HCT116 (cell line): ENCODE measurements at regions not wholly inside any gene's neighbourhood (a gene's known extent, or its start where the extent isn't known, plus 50 kb on each side); places are given as distances from the start of the nearest gene placed in this dataset.

Experiments
- ATAC-seq: fragments of 200-7000 bp; cut with Tn5 transposase; 2 replicates; pipeline ENCODE4 v1.9.1; 2020; ENCODE audit warnings: mild to moderate bottlenecking, moderate library complexity
- BruUV-seq: library from RNA; stranded (reverse); fragments of 400-500 nt; replicated peaks from 2 replicates; lab custom pipeline; 2021; lab: Mats Ljungman, UMichigan
- CTCF ChIA-PET: fragments of 300-600 bp; sonication (Branson Sonifier 250); formaldehyde crosslinking; loops from one replicate; lab custom pipeline; 2021; ENCODE audit warnings: antibody characterized with exemption; lab: Charles Lee
- POLR2A ChIA-PET: fragments of 300-600, 350-600 bp; sonication (Branson Sonifier 250); formaldehyde crosslinking; loops from one replicate; lab custom pipeline; 2021; ENCODE audit warnings: antibody characterized with exemption; lab: Charles Lee
- RAD21 ChIA-PET, 2 experiments: fragments of 300-600 bp; sonication (Branson Sonifier 250); formaldehyde crosslinking; loops; one replicate each; lab custom pipeline; 2023; ENCODE audit warnings: low total read pairs in 2 of 2; ENCODE audit not compliant: uncharacterized antibody in 2 of 2, unreplicated experiment in 2 of 2, low non-redundant PET in 1 of 2; lab: Charles Lee
- DNase-seq: peaks from one replicate; pipeline ENCODE4 v3.0.0-alpha.2; 2010; ENCODE audit warnings: low read depth, low spot score
- H2AFZ ChIP-seq: fragments of 200-600 bp; shearing (Covaris generic), sonication (generic); 2 replicates; pipeline ENCODE4 v1.6.1; 2017; ENCODE audit warnings: low read depth, mixed run types, mixed read lengths, antibody characterized with exemption, low read length; ENCODE audit not compliant: poor library complexity, severe bottlenecking
- H3K27ac ChIP-seq: 2 replicates; pipeline ENCODE4 v1.5.1; 2012; ENCODE audit warnings: low read depth, low read length
- H3K27me3 ChIP-seq: fragments of 200-600 bp; sonication (generic); 2 replicates; pipeline ENCODE4 v1.6.1; 2016; ENCODE audit warnings: mixed run types, low read length, mixed read lengths; ENCODE audit not compliant: insufficient read depth
- H3K36me3 ChIP-seq, 2 experiments: fragments of 200-500 bp in 1 of 2; fragments of 200-600 bp in 1 of 2; sonication (Bioruptor generic) in 1 of 2; sonication (generic) in 1 of 2; 2 replicates each; pipeline versions ENCODE4 v1.5.1 to v1.6.1; 2014 to 2016; ENCODE audit warnings: low read length in 2 of 2, inconsistent platforms in 1 of 2, mixed read lengths in 1 of 2, mixed run types in 1 of 2; ENCODE audit not compliant: insufficient read depth in 2 of 2, control insufficient read depth in 1 of 2
- H3K4me1 ChIP-seq, 2 experiments: fragments of 200-600 bp in 1 of 2; sonication (generic) in 1 of 2; 2 replicates each; pipeline versions ENCODE4 v1.5.1 to v1.6.1; 2012 to 2017; ENCODE audit warnings: low read length in 2 of 2, inconsistent platforms in 1 of 2, mild to moderate bottlenecking in 1 of 2, mixed read lengths in 1 of 2, mixed run types in 1 of 2, moderate library complexity in 1 of 2; ENCODE audit not compliant: insufficient read depth in 2 of 2, control insufficient read depth in 1 of 2
- H3K4me2 ChIP-seq: fragments of 200-600 bp; sonication (generic); 2 replicates; pipeline ENCODE4 v1.6.1; 2017; ENCODE audit warnings: mixed run types, low read length, mixed read lengths
- H3K4me3 ChIP-seq, 2 experiments: fragments of 200-600 bp in 1 of 2; sonication (generic) in 1 of 2; replicated peaks in 1 of 2; 2 replicates each; pipeline ENCODE4 v1.5.1; 2011 to 2016; ENCODE audit warnings: low read length in 2 of 2, control low read depth in 1 of 2, low read depth in 1 of 2, mild to moderate bottlenecking in 1 of 2, mixed read lengths in 1 of 2, mixed run types in 1 of 2
- H3K79me2 ChIP-seq: fragments of 200-600 bp; sonication (generic); 2 replicates; pipeline ENCODE4 v1.6.1; 2017; ENCODE audit warnings: mild to moderate bottlenecking, mixed run types, low read length, moderate library complexity, mixed read lengths; ENCODE audit not compliant: insufficient read depth
- H3K9ac ChIP-seq: fragments of 200-600 bp; sonication (generic); 2 replicates; pipeline ENCODE4 v1.6.1; 2016; ENCODE audit warnings: low read length, mixed read lengths
- H3K9me2 ChIP-seq: fragments of 200-600 bp; sonication (generic), shearing (Covaris generic); 2 replicates; pipeline ENCODE4 v1.6.1; 2017; ENCODE audit warnings: mixed run types, mild to moderate bottlenecking, moderate library complexity; ENCODE audit not compliant: insufficient read depth
- H3K9me3 ChIP-seq, 2 experiments: fragments of 200-500 bp in 1 of 2; fragments of 200-600 bp in 1 of 2; sonication (Bioruptor generic) in 1 of 2; sonication (generic) in 1 of 2; 2 replicates each; pipeline ENCODE4 v1.6.1; 2014 to 2017; ENCODE audit warnings: low read length in 2 of 2, mixed read lengths in 2 of 2, inconsistent platforms in 1 of 2, low read depth in 1 of 2, mild to moderate bottlenecking in 1 of 2, mixed run types in 1 of 2, moderate library complexity in 1 of 2; ENCODE audit not compliant: control insufficient read depth in 1 of 2, insufficient read depth in 1 of 2
- H4K20me1 ChIP-seq: fragments of 200-600 bp; sonication (generic), shearing (Covaris generic); 2 replicates; pipeline ENCODE4 v1.6.1; 2017; ENCODE audit warnings: mixed run types, mild to moderate bottlenecking, moderate library complexity; ENCODE audit not compliant: insufficient read depth
- CBX3 ChIP-seq: IDR thresholded peaks from 2 replicates; pipeline ENCODE4 v1.6.1; 2012; ENCODE audit warnings: low read depth
- CEBPB ChIP-seq: IDR thresholded peaks from 2 replicates; pipeline ENCODE4 v1.6.1; 2012; ENCODE audit warnings: low read depth
- CTCF ChIP-seq, 3 experiments: fragments of 200-600 bp in 1 of 3; sonication (generic) in 1 of 3; IDR thresholded peaks in 2 of 3; conservative IDR thresholded peaks in 1 of 3; 2 replicates each; pipeline ENCODE4 v1.5.1; 2012 to 2017; ENCODE audit warnings: low read depth in 2 of 3, low read length in 2 of 3, antibody characterized with exemption in 1 of 3, borderline replicate concordance in 1 of 3, control low read depth in 1 of 3, mild to moderate bottlenecking in 1 of 3, mixed read lengths in 1 of 3, mixed run types in 1 of 3, moderate library complexity in 1 of 3; ENCODE audit not compliant: insufficient read depth in 1 of 3
- ELF1 ChIP-seq: IDR thresholded peaks from 2 replicates; pipeline ENCODE4 v1.6.1; 2012; ENCODE audit warnings: low read depth, borderline replicate concordance
- EZH2 ChIP-seq: fragments of 200-600 bp; sonication (generic); IDR thresholded peaks from 2 replicates; pipeline ENCODE4 v1.6.1; 2017; ENCODE audit warnings: antibody characterized with exemption, mixed run types
- JUND ChIP-seq: IDR thresholded peaks from 2 replicates; pipeline ENCODE4 v1.6.1; 2012
- MAX ChIP-seq: IDR thresholded peaks from 2 replicates; pipeline ENCODE4 v1.6.1; 2012
- POLR2A ChIP-seq: IDR thresholded peaks from 2 replicates; pipeline ENCODE4 v1.7.0; 2011; ENCODE audit warnings: borderline replicate concordance; ENCODE audit not compliant: insufficient read depth, insufficient read length; ENCODE audit errors: extremely low read depth
- RAD21 ChIP-seq: IDR thresholded peaks from 2 replicates; pipeline ENCODE4 v1.6.1; 2012; ENCODE audit warnings: low read depth, mild to moderate bottlenecking
- SP1 ChIP-seq: IDR thresholded peaks from 2 replicates; pipeline ENCODE4 v1.6.1; 2012; ENCODE audit warnings: low read depth
- SRF ChIP-seq: IDR thresholded peaks from 2 replicates; pipeline ENCODE4 v1.6.1; 2012; ENCODE audit warnings: low read depth
- TCF7L2 ChIP-seq: IDR thresholded peaks from 2 replicates; pipeline ENCODE4 v1.7.0; 2011; ENCODE audit warnings: borderline replicate concordance, inconsistent platforms; ENCODE audit not compliant: insufficient read depth, insufficient read length; ENCODE audit errors: extremely low read depth
- YY1 ChIP-seq: IDR thresholded peaks from 2 replicates; pipeline ENCODE4 v1.6.1; 2011; ENCODE audit warnings: low read length, low read depth, moderate library complexity, mild to moderate bottlenecking; ENCODE audit not compliant: insufficient replicate concordance; ENCODE audit errors: extremely low read depth
- ZBTB33 ChIP-seq: IDR thresholded peaks from 2 replicates; pipeline ENCODE4 v1.6.1; 2011; ENCODE audit warnings: mild to moderate bottlenecking, low read length, moderate library complexity; ENCODE audit not compliant: insufficient replicate concordance; ENCODE audit errors: extremely low read depth
- ZFX ChIP-seq: fragments of 450-650 bp; IDR thresholded peaks from 2 replicates; pipeline ENCODE4 v1.6.1; 2017
- ZNF274 ChIP-seq: fragments of 200-500 bp; sonication (Bioruptor generic); IDR thresholded peaks from 2 replicates; pipeline ENCODE4 v1.6.1; 2014; ENCODE audit warnings: mild to moderate bottlenecking, low read depth, low read length, inconsistent platforms
- intact Hi-C: fragments of 100-400 bp; cut with micrococcal nuclease; formaldehyde crosslinking; loops from 2 replicates; pipeline ENCODE4 v1.10.0; 2022

- no peaks in the 10 kb centered on the region for H3K27me3 ChIP-seq
- no peak for ATAC-seq
- no peaks in the 10 kb centered on the region for H3K4me1 ChIP-seq
- no peaks in the 10 kb centered on the region for H3K9me2 ChIP-seq
- ChIA-PET CTCF (no interaction called here), RAD21 (no interaction called here), POLR2A (no interaction called here)
- H3K4me2 ChIP-seq, result no peak overlapping the region
- no peaks in the 10 kb centered on the region for H4K20me1 ChIP-seq
- H3K79me2 ChIP-seq, result no peaks in the 10 kb centered on the region
- H3K36me3 ChIP-seq, result no peaks in the 10 kb centered on the region
- intact Hi-C loops, result no loop called here
- H3K9me3 ChIP-seq, result no peaks in the 10 kb centered on the region
- H3K9ac ChIP-seq, result no peak overlapping the region
- no TSS peak for BruUV-seq
- H3K4me3 ChIP-seq, result no peak overlapping the region
- no peak for DNase-seq
- H2AFZ ChIP-seq, result no peak overlapping the region
- H3K27ac ChIP-seq, result no peak overlapping the region
- TF ChIP-seq JUND, result no peak
- no peak for TF ChIP-seq CTCF (IDR thresholded peaks at IDR 0.05 in 2 of 3, conservative IDR thresholded peaks at IDR 0.05 in 1 of 3; ENCODE audit: borderline replicate concordance in 1 of 3, insufficient read depth in 1 of 3, low read depth in 2 of 3, low read length in 2 of 3)
- no peak for TF ChIP-seq RAD21
- no peak for TF ChIP-seq POLR2A
- TF ChIP-seq SP1, result no peak
- TF ChIP-seq EZH2, result no peak
- TF ChIP-seq CBX3, result no peak
- no peak for TF ChIP-seq SRF
- TF ChIP-seq ELF1, result no peak
- no peak for TF ChIP-seq ZBTB33
- no peak for TF ChIP-seq TCF7L2
- no peak for TF ChIP-seq CEBPB
- TF ChIP-seq ZFX, result no peak
- TF ChIP-seq YY1, result no peak
- TF ChIP-seq ZNF274, result no peak
- no peak for TF ChIP-seq MAX
These were observed 77.9 kb upstream of the PAK5 start for GRCh38 chr20:9916761-9917160.
